G401 (cell line): ENCODE measurements at regions not wholly inside any gene's neighbourhood (a gene's known extent, or its start where the extent isn't known, plus 50 kb on each side); places are given as distances from the start of the nearest gene placed in this dataset.
"Not testable (repeated sequence)": the region's sequence is repeated elsewhere in the genome, so short reads cannot be mapped to it uniquely, and the experiment has no call there.

Experiments used
- DNase-seq: peaks from one replicate; pipeline ENCODE4 v3.0.0-alpha.2; 2015; ENCODE audit warnings: low spot score
- in situ Hi-C: cut with HindIII; loops from 2 replicates; pipeline ENCODE4 v1.10.0; 2016; ENCODE audit warnings: low sequenced_read_pairs, mixed read lengths

- no peak for DNase-seq
- in situ Hi-C loops, result no loop called here
Observed at GRCh38 chr6:80592436-80592835, 486.0 kb downstream of the BCKDHB start.

GRCh38 chr6:80586242-80586641 lies 479.8 kb downstream of the BCKDHB start:
- in situ Hi-C loops, result no loop called here
- no peak for DNase-seq

- DNase-seq, result no peak
- in situ Hi-C loops, result no loop called here
Observed at GRCh38 chr6:80579391-80580023, 473.0 kb downstream of the BCKDHB start.

- in situ Hi-C loops, DNase-seq: not testable (repeated sequence)
Observed at GRCh38 chr6:80573320-80573719, 466.8 kb downstream of the BCKDHB start.

GRCh38 chr6:80566361-80566760 lies 459.9 kb downstream of the BCKDHB start:
- in situ Hi-C loops, result no loop called here
- DNase-seq, result no peak

GRCh38 chr6:80553071-80553740 lies 446.7 kb downstream of the BCKDHB start:
- DNase-seq, result peak; percentile 95
- in situ Hi-C loops, result no loop called here

GRCh38 chr6:80550748-80551147 lies 444.3 kb downstream of the BCKDHB start:
- in situ Hi-C loops, result no loop called here
- DNase-seq, result no peak

GRCh38 chr6:80550281-80550680 lies 443.8 kb downstream of the BCKDHB start:
- in situ Hi-C loops, result no loop called here
- DNase-seq, result no peak

- in situ Hi-C loops, result no loop called here
- DNase-seq, result no peak
Observed at GRCh38 chr6:80548532-80548931, 442.1 kb downstream of the BCKDHB start.

GRCh38 chr6:80547827-80548226 lies 441.4 kb downstream of the BCKDHB start:
- in situ Hi-C loops, result no loop called here
- no peak for DNase-seq

GRCh38 chr6:80544976-80545722 lies 438.7 kb downstream of the BCKDHB start:
- DNase-seq, result no peak
- in situ Hi-C loops, result no loop called here

GRCh38 chr6:80544555-80544954 lies 438.1 kb downstream of the BCKDHB start:
- DNase-seq, result no peak
- in situ Hi-C loops, result no loop called here

GRCh38 chr6:80543598-80544222 lies 437.2 kb downstream of the BCKDHB start:
- DNase-seq, result no peak
- in situ Hi-C loops, result no loop called here

GRCh38 chr6:80543151-80543550 lies 436.7 kb downstream of the BCKDHB start:
- DNase-seq, result no peak

GRCh38 chr6:80541886-80542285 lies 435.4 kb downstream of the BCKDHB start:
- in situ Hi-C loops, result no loop called here
- DNase-seq, result no peak

More at GRCh38 chr6:80543151-80543550, 436.7 kb downstream of the BCKDHB start:
- in situ Hi-C loops, result no loop called here

GRCh38 chr6:80541181-80541580 lies 434.7 kb downstream of the BCKDHB start:
- in situ Hi-C loops, result no loop called here
- no peak for DNase-seq

- in situ Hi-C loops, result no loop called here
- no peak for DNase-seq
Observed at GRCh38 chr6:80540700-80541099, 434.2 kb downstream of the BCKDHB start.

GRCh38 chr6:80537118-80537972 lies 430.9 kb downstream of the BCKDHB start:
- in situ Hi-C loops, result no loop called here

GRCh38 chr6:80535914-80536565 lies 429.6 kb downstream of the BCKDHB start:
- in situ Hi-C loops, result no loop called here
- no peak for DNase-seq

More at GRCh38 chr6:80537118-80537972, 430.9 kb downstream of the BCKDHB start:
- DNase-seq, result no peak
